Mesenchymal stem cell (in vitro differentiated cells and primary cell): ENCODE measurements at regions not wholly inside any gene's neighbourhood (a gene's known extent, or its start where the extent isn't known, plus 50 kb on each side); places are given as distances from the start of the nearest gene placed in this dataset.

ENCODE experiments used
- DNase-seq: peaks from one replicate; pipeline ENCODE4 v3.0.0-alpha.2; 2013
- H2AFZ ChIP-seq: one replicate; pipeline ENCODE4 v1.6.1; 2013; ENCODE audit warnings: low read depth, mild to moderate bottlenecking, control low read depth, inconsistent platforms, low read length, moderate library complexity
- H2AK5ac ChIP-seq: 2 replicates; pipeline ENCODE4 v1.6.1; 2013; ENCODE audit warnings: low read length, moderate library complexity, mild to moderate bottlenecking, inconsistent platforms; ENCODE audit not compliant: severe bottlenecking
- H2BK120ac ChIP-seq: one replicate; pipeline ENCODE4 v1.6.1; 2013; ENCODE audit warnings: low read depth, mild to moderate bottlenecking, inconsistent platforms, low read length, moderate library complexity
- H2BK12ac ChIP-seq, 2 experiments: one replicate each; pipeline ENCODE4 v1.6.1; 2013; ENCODE audit warnings: inconsistent platforms in 2 of 2, low read length in 2 of 2, mild to moderate bottlenecking in 2 of 2, moderate library complexity in 2 of 2, control low read depth in 1 of 2
- H2BK15ac ChIP-seq: one replicate; pipeline ENCODE4 v1.6.1; 2013; ENCODE audit warnings: mild to moderate bottlenecking, low read depth, inconsistent platforms; ENCODE audit not compliant: poor library complexity, severe bottlenecking
- H2BK5ac ChIP-seq: 2 replicates; pipeline ENCODE4 v1.6.1; 2013; ENCODE audit warnings: low read depth, mild to moderate bottlenecking, low read length, control low read depth, inconsistent platforms; ENCODE audit not compliant: poor library complexity, severe bottlenecking
- H3K14ac ChIP-seq, 2 experiments: one replicate each; pipeline ENCODE4 v1.6.1; 2013; ENCODE audit warnings: inconsistent platforms in 2 of 2, low read length in 2 of 2, control low read depth in 1 of 2, mild to moderate bottlenecking in 1 of 2, moderate library complexity in 1 of 2
- H3K18ac ChIP-seq, 2 experiments: one replicate each; pipeline ENCODE4 v1.6.1; 2013; ENCODE audit warnings: inconsistent platforms in 2 of 2, low read length in 2 of 2, control low read depth in 1 of 2, low read depth in 1 of 2, mild to moderate bottlenecking in 1 of 2
- H3K23ac ChIP-seq, 2 experiments: one replicate each; pipeline ENCODE4 v1.6.1; 2013; ENCODE audit warnings: inconsistent platforms in 2 of 2, low read length in 2 of 2, mild to moderate bottlenecking in 2 of 2, moderate library complexity in 2 of 2, control low read depth in 1 of 2
- H3K27ac ChIP-seq: 2 replicates; pipeline ENCODE4 v1.5.1; 2013; ENCODE audit warnings: mild to moderate bottlenecking, moderate library complexity, low read length, control low read depth, inconsistent platforms; ENCODE audit not compliant: poor library complexity, severe bottlenecking
- H3K27me3 ChIP-seq, 2 experiments: 2 replicates each; pipeline versions ENCODE4 v1.6.1 to v1.7.0; 2013; ENCODE audit warnings: low read length in 2 of 2, mild to moderate bottlenecking in 2 of 2, moderate library complexity in 2 of 2, control low read depth in 1 of 2, inconsistent platforms in 1 of 2; ENCODE audit not compliant: control insufficient read depth in 1 of 2, insufficient read depth in 1 of 2
- H3K36me3 ChIP-seq, 2 experiments: 2 replicates each; pipeline versions ENCODE4 v1.6.1 to v1.7.0; 2013; ENCODE audit warnings: low read length in 2 of 2, control low read depth in 1 of 2, inconsistent platforms in 1 of 2, low read depth in 1 of 2, mild to moderate bottlenecking in 1 of 2; ENCODE audit not compliant: insufficient read depth in 2 of 2, control insufficient read depth in 1 of 2
- H3K4ac ChIP-seq, 2 experiments: one replicate each; pipeline ENCODE4 v1.6.1; 2013; ENCODE audit warnings: inconsistent platforms in 2 of 2, low read length in 2 of 2, mild to moderate bottlenecking in 2 of 2, moderate library complexity in 2 of 2, control low read depth in 1 of 2, low read depth in 1 of 2
- H3K4me1 ChIP-seq: 2 replicates; pipeline ENCODE4 v1.6.1; 2013; ENCODE audit warnings: low read depth, low read length, control low read depth; ENCODE audit not compliant: control insufficient read depth, insufficient read depth
- H3K4me2 ChIP-seq: 2 replicates; pipeline ENCODE4 v1.6.1; 2013; ENCODE audit warnings: low read length, mild to moderate bottlenecking, inconsistent platforms; ENCODE audit not compliant: poor library complexity, severe bottlenecking
- H3K4me3 ChIP-seq, 2 experiments: 2 replicates each; pipeline versions ENCODE4 v1.5.1 to v1.7.0; 2013; ENCODE audit warnings: low read length in 2 of 2, mild to moderate bottlenecking in 2 of 2, control low read depth in 1 of 2, low read depth in 1 of 2; ENCODE audit not compliant: insufficient read depth in 1 of 2
- H3K79me1 ChIP-seq: replicated peaks from 2 replicates; pipeline ENCODE4 v1.6.1; 2013; ENCODE audit warnings: mild to moderate bottlenecking, control low read depth, low read length, inconsistent platforms; ENCODE audit not compliant: poor library complexity, severe bottlenecking
- H3K9ac ChIP-seq: 2 replicates; pipeline ENCODE4 v1.7.0; 2013; ENCODE audit warnings: mild to moderate bottlenecking, low read length, moderate library complexity
- H3K9me3 ChIP-seq: 2 replicates; pipeline ENCODE4 v1.7.0; 2013; ENCODE audit warnings: mild to moderate bottlenecking, low read length; ENCODE audit not compliant: control insufficient read depth
- H4K8ac ChIP-seq: one replicate; pipeline ENCODE4 v1.6.1; 2013; ENCODE audit warnings: inconsistent platforms, mild to moderate bottlenecking, low read length, moderate library complexity
- H4K91ac ChIP-seq: one replicate; pipeline ENCODE4 v1.6.1; 2013; ENCODE audit warnings: mild to moderate bottlenecking, low read length, inconsistent platforms
- WGBS: methylation state at CpG from one replicate; pipeline ENCODE4 v1.1.7; 2013; ENCODE audit warnings: mixed read lengths; 5-methylcytosine and 5-hydroxymethylcytosine counted together

- no peak for DNase-seq
These were observed 84.8 kb upstream of the CACNA1E start for GRCh38 chr1:181398544-181398943.

GRCh38 chr1:181405584-181405983, 77.7 kb upstream of the CACNA1E start:
- Histone ChIP-seq H3K9ac (no peak overlapping the region), H4K91ac (no peak overlapping the region), H3K18ac (no peak overlapping the region), H3K27ac (no peak overlapping the region), H2BK5ac (no peak overlapping the region), H4K8ac (no peak overlapping the region), H3K14ac (no peak overlapping the region), H2AK5ac (no peak overlapping the region), H3K36me3 (no peaks in the 10 kb centered on the region), H2BK15ac (no peak overlapping the region), H3K4me1 (no peaks in the 10 kb centered on the region), H2BK120ac (no peak overlapping the region), H2AFZ (no peak overlapping the region), H3K79me1 (no peaks in the 10 kb centered on the region), H3K4me3 (no peak overlapping the region), H3K9me3 (no peaks in the 10 kb centered on the region), H3K27me3 (peaks cover 0 to 11% of the 10 kb centered on the region in 2 experiments), H3K23ac (no peak overlapping the region), H3K4me2 (no peak overlapping the region), H2BK12ac (no peak overlapping the region), H3K4ac (no peak overlapping the region)
- WGBS, result 67% methylated on average over 1 of the region's 2 CpGs
- no peak for DNase-seq

More at GRCh38 chr1:181398544-181398943, 84.8 kb upstream of the CACNA1E start:
- H3K4ac ChIP-seq, result no peak overlapping the region
- H2BK120ac ChIP-seq, result no peak overlapping the region
- no peak overlapping the region for H2AFZ ChIP-seq
- H3K4me3 ChIP-seq, result no peak overlapping the region
- no peak overlapping the region for H3K23ac ChIP-seq
- no peak overlapping the region for H3K27ac ChIP-seq
- H3K36me3 ChIP-seq, result no peaks in the 10 kb centered on the region
- H2AK5ac ChIP-seq, result no peak overlapping the region
- no peak overlapping the region for H3K14ac ChIP-seq
- no peak overlapping the region for H3K18ac ChIP-seq
- H3K9me3 ChIP-seq, result no peaks in the 10 kb centered on the region
- H2BK15ac ChIP-seq, result no peak overlapping the region
- H4K8ac ChIP-seq, result no peak overlapping the region
- WGBS, result 62% methylated on average over 4 of the region's 4 CpGs
- no peak overlapping the region for H4K91ac ChIP-seq
- no peak overlapping the region for H2BK5ac ChIP-seq
- no peak overlapping the region for H3K9ac ChIP-seq
- peaks cover 0 to 21% of the 10 kb centered on the region in 2 experiments for H3K27me3 ChIP-seq
- H3K4me2 ChIP-seq, result no peak overlapping the region
- no peaks in the 10 kb centered on the region for H3K4me1 ChIP-seq
- H2BK12ac ChIP-seq, result no peak overlapping the region
- no peaks in the 10 kb centered on the region for H3K79me1 ChIP-seq

DNA sequence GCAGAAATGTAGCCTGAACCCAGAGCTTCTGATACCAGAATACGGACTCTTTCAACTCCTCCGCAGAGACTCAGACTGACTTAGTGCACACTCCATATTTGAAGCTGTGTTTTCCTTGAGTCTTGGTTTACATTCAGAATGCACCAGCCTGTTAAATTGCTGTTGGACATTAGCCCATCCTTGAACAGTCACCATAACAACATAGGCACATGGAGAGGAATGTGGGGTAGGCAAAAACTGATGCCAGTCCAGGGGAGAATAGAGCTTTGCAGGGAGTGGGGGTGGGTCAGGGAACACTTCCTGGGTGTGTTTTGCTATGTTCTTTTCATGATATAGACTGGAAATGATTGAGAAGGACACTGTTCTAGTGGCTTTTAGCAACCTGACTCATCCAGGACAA, 76.3 kb upstream of the CACNA1E start:
- no peaks in the 10 kb centered on the region for H3K36me3 ChIP-seq
- WGBS, result 95% methylated on average over 2 of the region's 2 CpGs
- no peak overlapping the region for H2BK15ac ChIP-seq
- no peaks in the 10 kb centered on the region for H3K9me3 ChIP-seq
- H4K91ac ChIP-seq, result no peak overlapping the region
- H3K27ac ChIP-seq, result no peak overlapping the region
- no peak overlapping the region for H3K4me3 ChIP-seq
- no peak overlapping the region for H3K4ac ChIP-seq
- H3K23ac ChIP-seq, result no peak overlapping the region
- H3K9ac ChIP-seq, result no peak overlapping the region
- H3K4me1 ChIP-seq, result no peaks in the 10 kb centered on the region
- H4K8ac ChIP-seq, result no peak overlapping the region
- no peak overlapping the region for H2AFZ ChIP-seq
- H3K79me1 ChIP-seq, result no peaks in the 10 kb centered on the region
- no peak overlapping the region for H3K4me2 ChIP-seq
- no peak overlapping the region for H3K14ac ChIP-seq
- H3K18ac ChIP-seq, result no peak overlapping the region
- H2BK12ac ChIP-seq, result no peak overlapping the region
- no peak for DNase-seq
- peaks cover 0 to 11% of the 10 kb centered on the region in 2 experiments for H3K27me3 ChIP-seq
- H2BK5ac ChIP-seq, result no peak overlapping the region
- H2BK120ac ChIP-seq, result no peak overlapping the region
- no peak overlapping the region for H2AK5ac ChIP-seq

DNA sequence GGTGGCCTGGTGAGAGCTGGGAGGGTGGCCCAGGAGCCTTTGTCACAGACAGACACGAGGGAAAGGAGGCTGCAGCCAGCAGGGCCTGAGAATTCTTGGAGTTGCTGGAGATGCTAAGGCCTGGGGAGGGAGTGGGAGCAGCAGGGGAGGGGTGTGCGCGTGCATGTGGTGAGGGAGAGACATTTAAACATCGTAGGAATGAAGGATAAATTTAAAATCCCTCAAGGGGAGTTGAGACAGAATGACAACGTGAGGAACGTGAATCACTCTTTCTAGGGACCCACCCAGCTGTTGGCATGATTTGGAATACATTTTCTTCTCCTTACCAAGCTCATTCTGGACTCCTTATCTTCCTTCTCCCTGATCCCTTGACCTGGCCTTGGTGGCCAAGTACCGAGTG, 73.3 kb upstream of the CACNA1E start:
- Histone ChIP-seq H2BK15ac (no peak overlapping the region), H3K4me2 (no peak overlapping the region), H3K27ac (no peak overlapping the region), H3K23ac (no peak overlapping the region), H2AK5ac (no peak overlapping the region), H3K27me3 (no peaks in the 10 kb centered on the region), H3K4ac (no peak overlapping the region), H3K9me3 (no peaks in the 10 kb centered on the region), H3K79me1 (no peaks in the 10 kb centered on the region), H3K36me3 (no peaks in the 10 kb centered on the region), H3K18ac (no peak overlapping the region), H4K91ac (no peak overlapping the region), H3K9ac (no peak overlapping the region), H2AFZ (no peak overlapping the region), H4K8ac (no peak overlapping the region), H3K4me1 (no peaks in the 10 kb centered on the region), H2BK12ac (no peak overlapping the region), H2BK5ac (no peak overlapping the region), H3K14ac (no peak overlapping the region), H2BK120ac (no peak overlapping the region), H3K4me3 (no peak overlapping the region)
- WGBS, result 67% methylated on average over 7 of the region's 7 CpGs
- DNase-seq, result no peak
